PFSK-1 (cell line): ENCODE measurements at regions not wholly inside any gene's neighbourhood (a gene's known extent, or its start where the extent isn't known, plus 50 kb on each side); places are given as distances from the start of the nearest gene placed in this dataset.

Experiments used
- FOXP2 ChIP-seq: optimal IDR thresholded peaks from 2 replicates; pipeline ENCODE3; 2011; ENCODE audit warnings: borderline replicate concordance, control low read depth, inconsistent platforms; ENCODE audit not compliant: insufficient read depth; ENCODE audit errors: extremely low read length, extremely low read depth
- POLR2AphosphoS5 ChIP-seq: IDR thresholded peaks from 2 replicates; pipeline ENCODE4 v1.6.1; 2012; ENCODE audit warnings: low read depth, mild to moderate bottlenecking, control low read depth, low read length, moderate library complexity
- SIN3A ChIP-seq: IDR thresholded peaks from 2 replicates; pipeline ENCODE4 v1.6.1; 2012; ENCODE audit warnings: mild to moderate bottlenecking, low read length, moderate library complexity, borderline replicate concordance; ENCODE audit not compliant: insufficient read depth
- TAF1 ChIP-seq: IDR thresholded peaks from 2 replicates; pipeline ENCODE4 v1.6.1; 2012; ENCODE audit warnings: low read length, control low read depth, borderline replicate concordance; ENCODE audit not compliant: insufficient read depth
- TF ChIP-seq, protein P1 (sequence below), 2 experiments: IDR thresholded peaks; 2 replicates each; pipeline versions ENCODE4 v1.6.1 to v1.8.0; 2011 to 2012; ENCODE audit warnings: low read depth in 2 of 2, low read length in 2 of 2, control low read depth in 1 of 2, inconsistent platforms in 1 of 2, mild to moderate bottlenecking in 1 of 2, moderate library complexity in 1 of 2; ENCODE audit not compliant: insufficient read depth in 1 of 2

- TF ChIP-seq, protein P1, sequence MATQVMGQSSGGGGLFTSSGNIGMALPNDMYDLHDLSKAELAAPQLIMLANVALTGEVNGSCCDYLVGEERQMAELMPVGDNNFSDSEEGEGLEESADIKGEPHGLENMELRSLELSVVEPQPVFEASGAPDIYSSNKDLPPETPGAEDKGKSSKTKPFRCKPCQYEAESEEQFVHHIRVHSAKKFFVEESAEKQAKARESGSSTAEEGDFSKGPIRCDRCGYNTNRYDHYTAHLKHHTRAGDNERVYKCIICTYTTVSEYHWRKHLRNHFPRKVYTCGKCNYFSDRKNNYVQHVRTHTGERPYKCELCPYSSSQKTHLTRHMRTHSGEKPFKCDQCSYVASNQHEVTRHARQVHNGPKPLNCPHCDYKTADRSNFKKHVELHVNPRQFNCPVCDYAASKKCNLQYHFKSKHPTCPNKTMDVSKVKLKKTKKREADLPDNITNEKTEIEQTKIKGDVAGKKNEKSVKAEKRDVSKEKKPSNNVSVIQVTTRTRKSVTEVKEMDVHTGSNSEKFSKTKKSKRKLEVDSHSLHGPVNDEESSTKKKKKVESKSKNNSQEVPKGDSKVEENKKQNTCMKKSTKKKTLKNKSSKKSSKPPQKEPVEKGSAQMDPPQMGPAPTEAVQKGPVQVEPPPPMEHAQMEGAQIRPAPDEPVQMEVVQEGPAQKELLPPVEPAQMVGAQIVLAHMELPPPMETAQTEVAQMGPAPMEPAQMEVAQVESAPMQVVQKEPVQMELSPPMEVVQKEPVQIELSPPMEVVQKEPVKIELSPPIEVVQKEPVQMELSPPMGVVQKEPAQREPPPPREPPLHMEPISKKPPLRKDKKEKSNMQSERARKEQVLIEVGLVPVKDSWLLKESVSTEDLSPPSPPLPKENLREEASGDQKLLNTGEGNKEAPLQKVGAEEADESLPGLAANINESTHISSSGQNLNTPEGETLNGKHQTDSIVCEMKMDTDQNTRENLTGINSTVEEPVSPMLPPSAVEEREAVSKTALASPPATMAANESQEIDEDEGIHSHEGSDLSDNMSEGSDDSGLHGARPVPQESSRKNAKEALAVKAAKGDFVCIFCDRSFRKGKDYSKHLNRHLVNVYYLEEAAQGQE (IDR thresholded peaks at IDR 0.05; ENCODE audit: insufficient read depth in 1 of 2, low read depth in 2 of 2, low read length in 2 of 2): no peak
- no peak for TF ChIP-seq TAF1
- no peak for TF ChIP-seq FOXP2
- TF ChIP-seq SIN3A: no peak
- TF ChIP-seq POLR2AphosphoS5: no peak
Observed at GRCh38 chr1:218995091-218995665, 178.5 kb upstream of the LYPLAL1 start.

DNA sequence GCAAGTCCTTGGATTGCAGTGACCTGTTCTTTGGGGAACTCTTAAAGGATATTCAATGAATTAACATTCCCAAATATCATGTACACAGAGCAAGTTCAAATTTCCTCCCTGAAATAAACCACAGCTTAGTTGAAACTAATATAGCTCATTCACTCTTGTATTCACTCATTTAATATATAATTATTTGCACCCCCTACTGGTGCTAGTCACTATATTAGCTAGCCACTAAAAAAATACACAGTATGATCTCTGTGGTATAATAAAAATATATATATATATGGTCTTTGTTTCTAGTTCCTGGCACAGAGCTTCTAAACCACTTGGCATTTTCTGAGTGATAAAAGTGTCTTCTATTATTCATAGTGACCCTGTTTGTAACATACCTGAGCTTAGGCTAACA, 177.3 kb upstream of the LYPLAL1 start:
- TF ChIP-seq FOXP2: no peak

- TF ChIP-seq, protein P1 (IDR thresholded peaks at IDR 0.05; ENCODE audit: insufficient read depth in 1 of 2, low read depth in 2 of 2, low read length in 2 of 2): no peak
- TF ChIP-seq FOXP2 (no peak), POLR2AphosphoS5 (no peak), SIN3A (no peak), TAF1 (no peak)
Observed at GRCh38 chr1:219000005-219000404, 173.7 kb upstream of the LYPLAL1 start.

DNA sequence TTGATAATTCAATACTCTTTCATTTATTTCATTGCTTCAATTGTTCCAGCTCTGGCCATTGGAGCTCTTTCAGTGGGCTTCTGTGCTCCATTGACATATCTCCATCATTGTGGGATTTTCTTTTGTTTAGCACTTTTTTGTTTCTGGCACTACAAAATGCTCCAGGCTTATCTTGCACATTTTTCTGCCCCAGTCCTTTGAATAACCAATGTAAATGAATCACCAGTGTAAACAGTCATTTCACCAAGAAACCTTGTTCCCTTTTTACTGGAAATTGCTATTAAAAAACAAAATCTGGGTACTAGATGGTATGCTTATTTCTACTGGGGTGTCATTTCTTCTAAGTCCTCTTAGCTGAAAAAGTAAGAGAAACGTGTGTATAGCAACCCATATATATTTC, 173.0 kb upstream of the LYPLAL1 start:
- no peak for TF ChIP-seq TAF1
- TF ChIP-seq POLR2AphosphoS5: no peak
- no peak for TF ChIP-seq SIN3A
- no peak for TF ChIP-seq FOXP2
- TF ChIP-seq, protein P1 (IDR thresholded peaks at IDR 0.05; ENCODE audit: insufficient read depth in 1 of 2, low read depth in 2 of 2, low read length in 2 of 2): no peak

DNA sequence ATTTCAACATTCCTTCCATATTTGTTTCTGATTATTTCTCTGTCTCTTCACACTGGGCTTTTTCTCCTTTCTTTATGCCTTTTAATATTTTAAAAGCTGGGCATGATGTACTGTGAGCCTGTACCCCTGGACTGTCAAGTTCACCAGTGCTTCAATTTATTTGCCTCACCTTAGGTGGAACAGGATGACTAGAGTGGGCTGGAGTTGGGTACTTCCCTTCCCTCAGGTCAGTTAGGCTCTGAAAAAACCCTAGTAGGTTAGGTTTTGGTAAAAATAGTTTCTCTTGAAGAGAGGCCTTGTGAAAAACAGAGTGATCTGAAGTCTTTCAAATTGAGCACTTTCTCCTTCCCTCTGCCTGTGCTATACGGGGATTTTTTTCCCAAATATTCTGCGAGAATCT, 163.0 kb upstream of the LYPLAL1 start:
- TF ChIP-seq TAF1: no peak
- no peak for TF ChIP-seq POLR2AphosphoS5
- TF ChIP-seq, protein P1 (IDR thresholded peaks at IDR 0.05; ENCODE audit: insufficient read depth in 1 of 2, low read depth in 2 of 2, low read length in 2 of 2): no peak
- no peak for TF ChIP-seq FOXP2
- TF ChIP-seq SIN3A: no peak
